ENCODE measurements at regions not wholly inside any gene's neighbourhood (a gene's known extent, or its start where the extent isn't known, plus 50 kb on each side); places are given as distances from the start of the nearest gene placed in this dataset.

DNA sequence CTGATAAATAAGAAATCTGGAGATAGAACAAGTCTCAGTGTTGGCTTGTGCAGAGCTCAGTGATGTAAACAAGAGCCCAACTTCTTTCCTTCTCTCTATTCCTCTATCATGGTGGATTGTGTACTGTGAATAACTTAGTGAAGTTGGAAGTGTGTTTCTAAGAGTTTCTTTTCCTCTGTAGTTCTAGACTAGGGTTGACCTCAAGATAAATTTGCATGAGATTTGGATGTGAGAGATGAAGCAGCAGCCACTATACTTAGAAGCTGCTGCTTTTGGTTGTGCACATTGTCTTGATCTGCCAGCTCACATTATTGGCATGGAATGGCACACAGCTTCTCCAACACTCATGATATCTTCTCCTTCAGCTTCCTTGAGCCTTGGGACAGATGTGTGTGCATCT, 198.9 kb upstream of the ZP4 start:
- H3K36me3 ChIP-seq (ENCODE audit: insufficient read depth, low read length) = no peaks in the 10 kb centered on the region
- no peaks in the 10 kb centered on the region for H4K20me1 ChIP-seq (ENCODE audit: insufficient read depth, low read length, poor library complexity, severe bottlenecking)
- H3K9me3 ChIP-seq (ENCODE audit: insufficient read depth, low read depth, low read length) = no peaks in the 10 kb centered on the region; the same call in 1 of the 2 replicates
- TF ChIP-seq, protein P1, sequence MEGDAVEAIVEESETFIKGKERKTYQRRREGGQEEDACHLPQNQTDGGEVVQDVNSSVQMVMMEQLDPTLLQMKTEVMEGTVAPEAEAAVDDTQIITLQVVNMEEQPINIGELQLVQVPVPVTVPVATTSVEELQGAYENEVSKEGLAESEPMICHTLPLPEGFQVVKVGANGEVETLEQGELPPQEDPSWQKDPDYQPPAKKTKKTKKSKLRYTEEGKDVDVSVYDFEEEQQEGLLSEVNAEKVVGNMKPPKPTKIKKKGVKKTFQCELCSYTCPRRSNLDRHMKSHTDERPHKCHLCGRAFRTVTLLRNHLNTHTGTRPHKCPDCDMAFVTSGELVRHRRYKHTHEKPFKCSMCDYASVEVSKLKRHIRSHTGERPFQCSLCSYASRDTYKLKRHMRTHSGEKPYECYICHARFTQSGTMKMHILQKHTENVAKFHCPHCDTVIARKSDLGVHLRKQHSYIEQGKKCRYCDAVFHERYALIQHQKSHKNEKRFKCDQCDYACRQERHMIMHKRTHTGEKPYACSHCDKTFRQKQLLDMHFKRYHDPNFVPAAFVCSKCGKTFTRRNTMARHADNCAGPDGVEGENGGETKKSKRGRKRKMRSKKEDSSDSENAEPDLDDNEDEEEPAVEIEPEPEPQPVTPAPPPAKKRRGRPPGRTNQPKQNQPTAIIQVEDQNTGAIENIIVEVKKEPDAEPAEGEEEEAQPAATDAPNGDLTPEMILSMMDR (conservative IDR thresholded peaks at IDR 0.05; ENCODE audit: low read length) = no peak
- H3K4me3 ChIP-seq (ENCODE audit: low read length, poor library complexity, severe bottlenecking) = no peak overlapping the region
- no peak overlapping the region for H3K9ac ChIP-seq (ENCODE audit: low read depth, low read length, poor library complexity, severe bottlenecking)
- no peaks in the 10 kb centered on the region for H3K4me1 ChIP-seq (ENCODE audit: insufficient read depth, low read length, poor library complexity, severe bottlenecking)
- no peaks in the 10 kb centered on the region for H3K9me2 ChIP-seq (replicated peaks; ENCODE audit: low read depth, low read length)
- H3K79me2 ChIP-seq (ENCODE audit: insufficient read depth, low read length) = no peaks in the 10 kb centered on the region
- H3K4me2 ChIP-seq (ENCODE audit: low read depth, low read length, poor library complexity, severe bottlenecking) = no peak overlapping the region
- H3K27me3 ChIP-seq (ENCODE audit: insufficient read depth, low read length, poor library complexity, severe bottlenecking) = no peaks in the 10 kb centered on the region
- H2AFZ ChIP-seq (ENCODE audit: low read length) = no peak overlapping the region
- no peaks in the 10 kb centered on the region for H3F3A ChIP-seq (ENCODE audit: low read depth)

DNA sequence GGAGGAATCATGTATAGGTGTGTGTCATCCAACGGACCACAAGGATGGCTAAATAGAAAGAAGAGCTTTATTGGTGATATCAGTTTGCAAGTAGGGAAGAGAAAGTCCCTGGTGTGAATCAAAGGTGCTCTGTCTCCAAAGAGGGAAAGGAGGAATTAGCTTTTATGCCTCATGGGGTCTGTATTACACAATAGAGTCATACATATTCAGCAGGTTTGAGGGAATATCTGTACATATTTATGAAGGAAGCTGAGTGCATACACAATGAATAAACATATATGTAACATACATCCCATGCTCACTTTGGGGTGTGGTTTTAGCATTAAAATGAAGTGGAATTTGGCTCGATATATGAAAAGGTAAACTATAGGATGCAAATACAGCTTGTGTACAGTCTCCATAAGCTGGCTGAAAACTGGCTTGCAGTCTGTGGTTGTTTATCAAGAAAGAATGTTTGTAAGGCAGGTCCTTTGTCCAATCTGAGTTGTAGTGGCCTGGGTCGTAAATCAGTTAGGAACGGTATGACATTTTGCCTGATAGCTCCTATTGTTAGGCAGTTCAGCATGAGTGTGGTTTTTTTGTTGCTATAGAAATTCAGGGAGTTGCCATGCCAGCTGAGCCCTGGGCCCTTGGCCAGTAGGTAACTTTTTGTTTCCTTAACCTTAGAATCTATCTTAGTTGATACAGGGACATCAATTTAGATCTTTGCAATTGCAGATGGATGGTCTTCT, 198.0 kb upstream of the ZP4 start:
- H3K27me3 ChIP-seq (ENCODE audit: insufficient read depth, low read length, poor library complexity, severe bottlenecking) = no peaks in the 10 kb centered on the region
- no peak overlapping the region for H3K4me3 ChIP-seq (ENCODE audit: low read length, poor library complexity, severe bottlenecking)
- H3K9me3 ChIP-seq (ENCODE audit: insufficient read depth, low read depth, low read length) = no peaks in the 10 kb centered on the region; the same call in 1 of the 2 replicates
- no peaks in the 10 kb centered on the region for H3K36me3 ChIP-seq (ENCODE audit: insufficient read depth, low read length)
- H3K4me1 ChIP-seq (ENCODE audit: insufficient read depth, low read length, poor library complexity, severe bottlenecking) = no peaks in the 10 kb centered on the region
- H3K79me2 ChIP-seq (ENCODE audit: insufficient read depth, low read length) = no peaks in the 10 kb centered on the region
- H3K9ac ChIP-seq (ENCODE audit: low read depth, low read length, poor library complexity, severe bottlenecking) = no peak overlapping the region
- H3K4me2 ChIP-seq (ENCODE audit: low read depth, low read length, poor library complexity, severe bottlenecking) = no peak overlapping the region
- H2AFZ ChIP-seq (ENCODE audit: low read length) = no peak overlapping the region
- no peaks in the 10 kb centered on the region for H4K20me1 ChIP-seq (ENCODE audit: insufficient read depth, low read length, poor library complexity, severe bottlenecking)
- H3F3A ChIP-seq (ENCODE audit: low read depth) = no peaks in the 10 kb centered on the region
- no peak for TF ChIP-seq EZH2phosphoT487 (IDR thresholded peaks at IDR 0.05; ENCODE audit: borderline replicate concordance)
- TF ChIP-seq, protein P1 (conservative IDR thresholded peaks at IDR 0.05; ENCODE audit: low read length) = no peak
- H3K9me2 ChIP-seq (replicated peaks; ENCODE audit: low read depth, low read length) = no peaks in the 10 kb centered on the region

DNA sequence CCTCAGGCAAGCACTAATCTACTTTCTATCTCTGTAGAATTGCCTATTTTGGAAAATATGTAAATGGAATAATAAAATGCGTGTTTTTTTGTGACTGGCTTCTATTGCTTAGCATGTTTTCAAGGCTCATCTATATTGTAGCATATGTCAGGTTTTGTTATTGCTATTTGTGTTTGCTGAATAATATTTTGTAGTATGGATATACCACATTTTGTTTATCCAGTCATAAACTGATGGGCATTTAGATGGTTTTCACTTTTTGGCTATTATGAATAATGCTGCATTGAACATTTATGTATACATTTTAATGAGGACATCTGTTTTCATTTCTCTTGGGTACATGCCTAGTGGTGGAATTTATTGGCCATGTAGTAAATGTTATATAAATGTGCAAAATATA, 183.3 kb upstream of the ZP4 start:
- Histone ChIP-seq H3K9me2 (replicated peaks; ENCODE audit: low read depth, low read length) (no peaks in the 10 kb centered on the region), H3F3A (ENCODE audit: low read depth) (no peaks in the 10 kb centered on the region), H3K4me3 (ENCODE audit: low read length, poor library complexity, severe bottlenecking) (no peak overlapping the region), H3K9ac (ENCODE audit: low read depth, low read length, poor library complexity, severe bottlenecking) (no peak overlapping the region), H3K36me3 (ENCODE audit: insufficient read depth, low read length) (no peaks in the 10 kb centered on the region), H3K9me3 (ENCODE audit: insufficient read depth, low read depth, low read length) (no peaks in the 10 kb centered on the region), H3K4me1 (ENCODE audit: insufficient read depth, low read length, poor library complexity, severe bottlenecking) (no peaks in the 10 kb centered on the region), H2AFZ (ENCODE audit: low read length) (no peak overlapping the region), H3K27me3 (ENCODE audit: insufficient read depth, low read length, poor library complexity, severe bottlenecking) (no peaks in the 10 kb centered on the region), H4K20me1 (ENCODE audit: insufficient read depth, low read length, poor library complexity, severe bottlenecking) (no peaks in the 10 kb centered on the region), H3K79me2 (ENCODE audit: insufficient read depth, low read length) (no peaks in the 10 kb centered on the region), H3K4me2 (ENCODE audit: low read depth, low read length, poor library complexity, severe bottlenecking) (no peak overlapping the region)
- TF ChIP-seq EZH2phosphoT487 (IDR thresholded peaks at IDR 0.05; ENCODE audit: borderline replicate concordance) = no peak
- TF ChIP-seq, protein P1 (conservative IDR thresholded peaks at IDR 0.05; ENCODE audit: low read length) = no peak
